ENCODE measurements at regions not wholly inside any gene's neighbourhood (a gene's known extent, or its start where the extent isn't known, plus 50 kb on each side); places are given as distances from the start of the nearest gene placed in this dataset.

DNA sequence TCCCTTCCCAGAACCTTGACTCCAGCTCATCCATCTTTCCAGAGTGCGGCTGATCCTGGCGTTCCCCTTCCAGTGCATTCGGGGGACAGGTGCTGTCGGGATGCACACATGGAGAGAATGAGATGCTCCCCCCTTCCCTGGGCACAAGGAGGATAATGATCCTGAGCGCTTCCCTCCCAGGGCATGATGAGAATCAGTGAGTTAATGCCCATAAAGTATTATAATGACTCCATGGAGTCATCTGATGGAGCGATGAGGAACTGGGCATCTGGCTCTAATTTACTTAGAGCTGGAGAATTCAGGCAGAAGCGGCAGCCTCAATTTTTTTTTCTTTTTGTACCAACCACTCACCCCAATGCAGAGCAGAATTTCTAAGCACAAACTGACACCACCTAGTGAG is 79.6 kb upstream of the SKOR2 start:
- in situ Hi-C loops (cut with HindIII; ENCODE audit: low sequenced_read_pairs), result no loop called here
- no peak for DNase-seq (ENCODE audit: low spot score)

DNA sequence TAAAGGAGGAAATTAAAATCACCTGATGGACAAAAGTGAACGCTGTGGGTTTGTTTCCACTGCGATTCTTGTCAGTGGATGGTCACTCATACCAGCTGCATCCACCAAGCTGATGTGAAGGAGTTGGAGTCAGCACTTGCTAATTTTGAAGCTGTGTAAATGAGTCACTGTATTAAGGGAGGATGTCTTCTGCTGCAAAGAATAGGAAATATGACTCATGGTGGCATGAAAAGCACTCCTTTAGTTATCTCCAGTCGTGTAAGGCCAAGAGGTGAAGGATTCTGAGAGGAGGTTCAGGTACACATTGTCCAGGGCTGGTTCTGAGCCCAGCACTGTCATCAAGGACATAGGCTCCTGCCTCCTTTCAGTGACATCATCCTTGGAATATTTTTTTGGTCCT is 71.7 kb upstream of the SKOR2 start:
- in situ Hi-C loops (cut with HindIII; ENCODE audit: low sequenced_read_pairs), result no loop called here
- no peak for DNase-seq (ENCODE audit: low spot score)

DNA sequence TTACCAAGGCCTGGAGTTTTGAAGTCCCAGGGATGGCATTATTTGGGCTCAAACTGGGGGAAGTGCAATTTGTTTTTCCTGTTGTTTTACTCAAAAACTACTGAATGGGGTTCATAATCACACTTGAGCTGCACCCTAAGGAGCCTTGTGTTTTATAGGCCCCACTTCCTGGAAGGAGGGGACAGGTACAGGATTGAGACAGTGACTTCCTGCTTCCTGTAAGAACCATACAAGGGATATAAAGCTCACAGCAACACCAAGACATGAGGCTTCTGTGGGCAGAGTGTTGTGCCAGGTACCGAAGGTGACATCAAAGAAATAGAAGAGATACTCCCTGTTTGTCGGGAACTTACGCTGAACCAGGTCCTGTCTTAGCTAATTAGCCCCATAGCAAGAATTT is 70.4 kb upstream of the SKOR2 start:
- no peak for DNase-seq (ENCODE audit: low spot score)
- in situ Hi-C loops (cut with HindIII; ENCODE audit: low sequenced_read_pairs), result no loop called here

DNA sequence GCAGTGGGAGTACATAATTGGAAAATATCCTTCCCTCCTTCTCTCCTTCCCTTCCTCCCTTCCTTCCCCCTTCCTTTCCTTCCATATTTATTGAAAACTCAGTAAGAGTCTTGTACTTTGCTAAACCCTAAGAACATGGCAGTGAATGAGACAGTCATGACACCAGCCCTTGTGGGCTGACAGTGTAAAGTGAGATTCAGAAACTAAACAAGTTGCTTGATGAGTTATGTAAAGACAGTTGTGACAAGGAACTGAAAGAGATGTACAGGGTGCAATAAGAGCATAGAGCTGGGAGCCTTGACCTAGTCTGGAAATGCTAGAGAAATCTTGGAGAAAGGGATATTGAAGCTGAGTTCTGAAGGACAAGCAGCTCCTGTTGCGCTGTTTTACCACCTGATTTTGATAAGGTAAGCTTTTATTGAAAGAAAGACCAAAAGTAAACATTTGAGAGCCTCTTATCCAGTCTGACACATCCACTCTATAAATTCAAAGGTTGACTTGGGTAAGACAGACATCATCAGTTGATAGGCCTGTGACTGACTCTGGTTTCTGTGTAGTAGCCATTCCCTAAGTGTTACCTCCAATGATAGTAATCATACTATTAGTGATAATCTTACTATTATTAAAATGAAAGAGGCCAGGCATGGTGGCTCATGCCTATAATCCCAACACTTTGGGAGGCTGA is 66.5 kb upstream of the SKOR2 start:
- no peak for DNase-seq (ENCODE audit: low spot score)
- in situ Hi-C loops (cut with HindIII; ENCODE audit: low sequenced_read_pairs), result no loop called here

DNA sequence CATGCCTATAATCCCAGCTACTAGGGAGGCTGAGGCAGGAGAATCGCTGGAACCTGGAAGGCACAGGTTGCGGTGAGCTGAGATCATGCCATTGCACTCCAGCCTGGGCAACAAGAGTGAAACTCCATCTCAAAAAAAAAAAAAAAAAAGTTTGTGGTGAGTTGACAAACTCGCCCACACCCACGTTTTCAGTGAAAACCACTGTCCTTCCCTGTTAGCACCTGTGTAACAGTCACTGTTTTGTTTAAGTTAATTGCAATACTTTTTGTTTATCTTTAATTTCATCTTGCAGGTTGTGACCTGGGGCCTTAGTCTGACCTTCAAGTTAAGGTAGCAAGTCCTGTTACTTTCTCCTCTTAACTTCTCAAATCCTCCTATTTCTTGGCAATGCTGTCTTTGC is 65.5 kb upstream of the SKOR2 start:
- DNase-seq (ENCODE audit: low spot score), result no peak
- in situ Hi-C loops (cut with HindIII; ENCODE audit: low sequenced_read_pairs), result no loop called here

DNA sequence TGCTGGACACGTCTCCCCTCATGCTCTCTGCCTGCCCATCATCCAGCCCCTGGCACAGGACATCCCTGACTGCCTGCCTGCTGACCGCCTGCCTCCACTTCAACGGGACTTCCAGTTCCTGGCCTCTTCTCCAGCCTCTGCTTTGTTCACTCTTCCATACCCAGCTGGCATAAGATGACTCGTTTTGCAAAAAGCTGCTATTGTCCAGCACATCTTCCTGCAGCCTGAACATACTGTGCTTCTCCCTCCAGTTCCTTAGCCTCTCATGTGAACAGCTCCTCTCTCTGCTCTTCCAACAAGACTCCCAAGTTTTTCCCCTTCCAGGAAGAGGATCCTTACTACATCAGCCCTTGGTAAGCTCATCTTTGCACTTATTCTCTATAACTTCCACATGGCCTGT is 62.4 kb upstream of the SKOR2 start:
- in situ Hi-C loops (cut with HindIII; ENCODE audit: low sequenced_read_pairs), result no loop called here
- DNase-seq (ENCODE audit: low spot score), result no peak

DNA sequence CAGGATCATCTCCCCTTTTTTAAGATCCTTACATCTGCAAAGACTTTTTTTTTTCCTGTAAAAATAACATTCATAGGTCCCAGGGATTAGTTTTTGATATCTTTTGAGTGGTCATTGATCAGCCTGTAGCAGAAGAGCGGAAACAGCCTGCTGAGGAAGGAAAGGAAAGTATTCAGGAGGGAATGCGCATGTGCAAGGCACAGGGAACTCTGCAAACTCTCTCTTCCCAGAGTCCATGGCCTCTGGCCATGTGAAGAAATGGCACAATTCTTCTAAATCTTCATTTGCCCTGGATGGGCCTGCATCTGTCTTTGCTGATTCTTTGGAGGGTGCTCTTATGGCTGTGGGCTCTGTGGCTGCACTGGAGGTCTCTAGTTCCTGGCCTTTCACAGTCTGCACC is 60.1 kb upstream of the SKOR2 start:
- in situ Hi-C loops (cut with HindIII; ENCODE audit: low sequenced_read_pairs), result no loop called here
- no peak for DNase-seq (ENCODE audit: low spot score)
